GM18508 (cell line): ENCODE measurements at regions not wholly inside any gene's neighbourhood (a gene's known extent, or its start where the extent isn't known, plus 50 kb on each side); places are given as distances from the start of the nearest gene placed in this dataset.
"Not testable (repeated sequence)": the region's sequence is repeated elsewhere in the genome, so short reads cannot be mapped to it uniquely, and the experiment has no call there.

Experiments used
- ATAC-seq: cut with Tn5 transposase; IDR thresholded peaks from one replicate; pipeline ENCODE4 v1.9.1; 2021; ENCODE audit warnings: moderate number of reproducible peaks; ENCODE audit not compliant: insufficient read depth, unreplicated experiment

GRCh38 chr13:88648598-88649373 is 977.6 kb downstream of the SLITRK5 start:
- no peak for ATAC-seq

- ATAC-seq = no peak
Observed at GRCh38 chr13:88649855-88650254, 978.7 kb downstream of the SLITRK5 start.

DNA sequence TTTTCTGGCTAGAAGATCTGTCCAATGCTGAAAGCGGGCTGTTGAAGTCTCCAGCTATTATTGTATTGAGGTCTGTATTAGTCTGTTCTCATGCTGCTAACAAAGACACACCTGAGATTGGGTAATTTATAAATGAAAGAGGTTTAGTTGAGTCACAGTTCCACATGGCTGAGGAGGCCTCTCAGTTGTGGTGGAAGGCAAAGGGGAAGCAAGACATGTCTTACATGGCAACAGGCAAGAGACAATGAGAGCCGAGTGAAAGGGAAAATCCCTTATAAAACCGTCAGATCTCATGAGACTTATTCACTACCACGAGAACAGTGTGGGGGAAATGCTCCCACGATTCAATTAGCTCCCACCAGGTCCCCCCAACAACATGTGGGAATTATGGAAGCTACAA is 980.4 kb downstream of the SLITRK5 start:
- no peak for ATAC-seq

GRCh38 chr13:88656751-88657150 is 985.6 kb downstream of the SLITRK5 start:
- ATAC-seq = no peak

GRCh38 chr13:88670509-88670908 is 999.3 kb downstream of the SLITRK5 start:
- ATAC-seq = no peak

DNA sequence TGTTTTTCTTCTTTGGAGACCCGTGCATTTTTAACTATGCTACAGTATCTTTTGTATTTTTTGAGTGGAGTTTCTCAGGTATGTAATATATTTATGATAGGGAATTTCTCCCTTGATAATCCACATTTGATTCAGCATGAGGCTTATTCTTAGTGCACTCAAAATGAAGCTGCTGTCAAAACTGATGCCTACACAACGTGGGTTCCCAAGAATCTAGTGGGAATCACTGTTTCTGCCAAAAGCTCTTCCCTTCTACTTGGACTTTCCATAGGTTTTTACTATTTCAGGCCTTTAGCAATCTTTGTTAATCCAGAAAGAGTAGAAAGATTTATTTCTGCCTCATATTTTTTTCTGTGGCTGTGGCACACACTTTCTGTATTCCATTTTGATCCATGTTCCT is 1003.7 kb downstream of the SLITRK5 start:
- ATAC-seq = no peak

DNA sequence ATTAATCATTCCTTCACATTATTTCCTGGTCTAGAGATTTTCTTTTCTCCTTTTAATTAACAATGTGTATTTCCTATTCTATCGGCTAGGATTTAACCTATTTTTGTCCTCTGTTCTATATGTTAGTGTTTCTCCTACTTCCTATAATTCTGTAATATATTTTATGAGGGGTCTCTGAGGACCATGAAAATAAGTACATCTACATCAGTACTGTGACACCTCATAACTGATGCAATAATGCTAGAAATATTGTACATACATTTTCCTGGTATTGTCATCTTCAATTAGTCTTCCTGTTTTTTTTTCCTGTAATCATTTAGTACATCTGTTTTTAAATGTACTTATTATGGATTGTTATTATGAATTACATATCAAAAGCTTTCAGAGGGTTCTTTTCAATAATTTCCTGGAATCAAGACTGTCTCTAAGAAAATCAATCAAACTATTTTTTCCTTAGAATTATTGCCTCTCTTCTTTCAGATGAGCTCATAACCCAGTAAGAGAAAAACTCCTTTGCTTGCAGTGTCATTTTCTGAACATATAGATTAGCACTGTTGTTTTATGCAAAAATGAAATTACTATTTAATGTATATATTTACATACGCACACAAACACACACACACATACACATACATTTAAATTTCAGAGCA is 1004.3 kb downstream of the SLITRK5 start:
- no peak for ATAC-seq

DNA sequence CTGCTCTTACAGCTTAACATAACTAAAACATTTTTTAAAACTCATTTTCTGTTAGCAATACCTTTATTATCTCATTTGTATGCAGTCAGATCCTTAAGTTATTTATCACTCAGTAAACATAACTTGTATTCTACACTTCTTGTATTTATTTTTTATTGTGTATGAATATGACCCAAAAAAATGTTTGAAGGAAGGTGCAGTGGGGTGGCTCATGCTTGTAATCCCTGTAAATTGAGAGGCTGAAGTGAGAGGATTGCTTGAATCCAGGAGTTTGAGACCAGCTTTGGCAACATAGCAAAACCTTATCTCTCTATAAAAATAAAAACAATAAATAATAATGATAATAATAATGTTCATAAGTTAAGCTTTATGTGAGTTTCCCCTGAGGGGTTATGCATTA is 1004.8 kb downstream of the SLITRK5 start:
- ATAC-seq = no peak

GRCh38 chr13:88685459-88685858 is 1014.3 kb downstream of the SLITRK5 start:
- ATAC-seq = no peak

DNA sequence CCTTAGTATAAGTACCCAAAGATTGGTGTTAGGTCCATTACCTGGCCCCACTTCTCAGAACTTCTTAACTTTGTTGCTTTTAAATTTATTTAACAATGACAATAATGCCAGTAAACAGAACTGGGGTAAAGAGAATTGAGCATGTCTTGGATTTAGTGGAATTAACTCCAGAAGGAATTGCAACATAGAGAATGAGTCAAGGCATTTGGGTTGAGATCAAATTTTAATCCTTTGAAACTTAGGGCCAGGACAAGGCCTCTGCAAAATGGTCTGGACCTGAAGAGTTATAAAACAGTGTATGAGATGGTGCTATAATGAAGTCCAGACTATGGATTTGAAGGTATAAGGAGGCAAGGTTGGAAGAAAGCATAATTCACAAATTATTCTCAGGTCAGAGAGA is 1030.4 kb downstream of the SLITRK5 start:
- no peak for ATAC-seq

- ATAC-seq = no peak
Observed at GRCh38 chr13:88704600-88705275, 1033.6 kb downstream of the SLITRK5 start.

DNA sequence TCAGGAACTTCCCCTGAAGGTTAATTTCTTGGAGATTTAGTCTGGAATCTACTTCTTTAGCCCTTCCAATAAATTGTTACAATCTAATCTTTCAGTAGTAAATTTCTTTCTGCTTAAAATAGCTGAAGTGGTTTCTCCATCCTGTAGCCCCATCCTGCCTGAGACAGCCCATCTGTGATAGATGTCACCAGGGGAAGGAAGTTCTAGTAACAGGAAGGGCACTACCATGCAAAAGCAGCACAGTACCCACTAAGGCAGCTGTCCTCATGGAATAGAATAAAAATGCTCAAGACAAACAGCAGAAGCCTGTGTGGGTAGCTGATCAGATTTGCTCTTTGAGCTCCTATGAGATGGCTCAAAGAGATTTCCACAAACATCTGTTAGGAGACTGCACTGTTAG is 1036.5 kb downstream of the SLITRK5 start:
- ATAC-seq = no peak

DNA sequence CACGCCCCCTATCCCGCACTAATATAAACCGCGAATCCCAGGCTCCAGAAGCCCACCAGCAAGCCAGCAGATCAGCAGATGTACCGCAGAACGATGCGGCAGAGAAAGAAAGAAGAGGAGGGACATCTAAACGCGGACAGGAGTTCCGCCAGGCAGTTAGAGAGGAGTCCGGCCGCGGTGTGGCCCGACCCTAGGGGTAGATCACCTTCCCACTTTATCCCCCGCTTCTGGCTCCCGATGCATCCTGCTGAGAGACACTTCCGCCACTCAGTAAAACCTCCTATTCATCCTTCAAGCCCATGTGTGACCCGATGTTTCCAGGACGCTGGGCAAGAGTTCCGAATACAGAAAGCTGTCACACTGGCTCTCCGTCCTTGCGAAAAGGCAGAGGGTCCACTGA is 1046.8 kb downstream of the SLITRK5 start:
- no peak for ATAC-seq

- ATAC-seq = no peak
Observed at GRCh38 chr13:88718781-88719180, 1047.6 kb downstream of the SLITRK5 start.

- ATAC-seq = no peak
Observed at GRCh38 chr13:88726075-88726474, 1054.9 kb downstream of the SLITRK5 start.

DNA sequence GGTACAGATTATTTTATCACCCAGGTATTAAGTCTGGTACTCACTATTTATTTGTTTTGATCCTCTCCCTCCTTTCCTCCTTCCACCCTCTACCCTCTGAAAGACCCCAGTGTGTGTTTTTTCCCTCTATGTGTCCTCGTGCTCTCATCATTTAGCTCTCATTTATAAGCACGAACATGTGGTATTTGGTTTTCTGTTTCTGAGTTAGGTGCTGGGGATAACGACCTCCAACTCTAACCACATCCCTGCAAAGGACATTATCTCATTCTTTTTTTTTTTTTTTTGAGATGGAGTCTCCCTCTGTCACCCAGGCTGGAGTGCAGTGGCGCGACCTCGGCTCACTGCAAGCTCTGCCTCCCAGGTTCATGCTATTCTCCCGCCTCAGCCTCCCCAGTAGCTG is 1056.1 kb downstream of the SLITRK5 start:
- not testable (repeated sequence) for ATAC-seq

DNA sequence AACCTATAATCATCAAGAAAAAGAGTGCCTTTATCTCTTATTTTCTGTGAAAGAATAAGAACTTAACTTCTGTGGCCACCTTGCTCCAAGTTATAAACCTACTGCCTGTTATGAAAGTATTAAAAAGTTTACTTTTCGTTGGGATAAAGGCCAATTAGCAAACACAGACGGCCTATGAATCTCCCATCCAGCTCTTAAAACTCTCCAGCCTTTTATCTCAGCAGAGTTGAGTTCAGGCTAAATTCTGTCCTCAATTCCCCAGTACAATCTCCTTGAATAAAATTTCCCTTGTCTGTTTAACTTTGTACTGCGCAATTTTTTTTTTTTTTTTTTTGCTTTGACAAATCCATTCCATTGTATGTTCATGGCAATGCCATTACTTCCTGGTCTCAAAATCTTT is 1058.4 kb downstream of the SLITRK5 start:
- no peak for ATAC-seq

DNA sequence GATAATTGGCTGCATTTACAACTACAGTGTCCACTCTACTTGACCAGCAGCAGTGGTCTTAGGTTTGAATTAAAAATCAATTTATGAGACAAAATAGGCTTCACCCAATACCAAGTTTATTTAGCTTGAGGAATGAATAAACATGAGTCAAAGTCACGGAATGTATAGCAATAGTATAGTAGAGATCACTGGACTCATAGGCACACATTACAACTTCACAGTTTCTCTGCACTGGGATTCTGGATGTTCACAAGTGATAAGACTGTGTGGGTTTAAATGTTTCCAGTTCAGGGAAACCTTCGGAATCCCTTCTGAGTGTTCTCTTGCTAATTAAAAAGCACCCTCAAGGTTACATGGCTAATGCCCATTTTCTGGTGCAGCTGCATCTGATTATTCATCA is 1064.9 kb downstream of the SLITRK5 start:
- ATAC-seq = no peak

- ATAC-seq = no peak
Observed at GRCh38 chr13:88739195-88739594, 1068.0 kb downstream of the SLITRK5 start.

GRCh38 chr13:88744289-88744688 is 1073.1 kb downstream of the SLITRK5 start:
- no peak for ATAC-seq

DNA sequence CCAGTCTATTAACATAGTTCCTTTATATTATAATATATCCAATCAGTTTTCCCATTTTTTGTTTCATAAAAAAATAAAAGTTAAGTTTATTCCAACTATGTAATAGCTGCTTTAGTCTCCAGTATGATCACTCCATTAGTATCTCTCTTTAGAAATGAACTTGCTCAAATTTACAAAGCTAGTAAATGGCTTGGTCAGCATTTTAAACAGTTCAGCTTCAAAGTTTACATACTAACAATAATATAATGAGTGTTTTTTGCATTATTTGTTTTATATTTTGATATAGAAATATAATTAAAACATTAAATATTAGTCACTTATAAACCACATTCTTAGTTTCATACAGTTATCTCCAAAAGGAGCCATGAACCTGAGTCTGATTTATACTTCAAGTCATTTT is 1073.8 kb downstream of the SLITRK5 start:
- ATAC-seq = no peak
